ENCODE measurements at regions not wholly inside any gene's neighbourhood (a gene's known extent, or its start where the extent isn't known, plus 50 kb on each side); places are given as distances from the start of the nearest gene placed in this dataset.

GRCh38 chr2:121902171-121902591 lies 146.7 kb downstream of the TSN start:
- no peak overlapping the region for H3K4me3 ChIP-seq (ENCODE audit: low read depth, low read length)
- H3K9ac ChIP-seq (ENCODE audit: low read depth, low read length), result no peak overlapping the region

GRCh38 chr2:121902616-121903015 lies 147.2 kb downstream of the TSN start:
- Histone ChIP-seq H3K27me3 (ENCODE audit: control insufficient read depth, insufficient read depth, low read length) (no peaks in the 10 kb centered on the region), H3K4me1 (ENCODE audit: control insufficient read depth, insufficient read depth, low read length) (no peaks in the 10 kb centered on the region), H3K4me3 (ENCODE audit: low read depth, low read length) (no peak overlapping the region), H3K36me3 (ENCODE audit: control insufficient read depth, insufficient read depth, low read length) (no peaks in the 10 kb centered on the region), H3K9me3 (ENCODE audit: control insufficient read depth, insufficient read depth, low read length) (no peaks in the 10 kb centered on the region), H3K9ac (ENCODE audit: low read depth, low read length) (no peak overlapping the region)

More at GRCh38 chr2:121902171-121902591, 146.7 kb downstream of the TSN start:
- H3K27me3 ChIP-seq (ENCODE audit: control insufficient read depth, insufficient read depth, low read length), result no peaks in the 10 kb centered on the region
- no peaks in the 10 kb centered on the region for H3K9me3 ChIP-seq (ENCODE audit: control insufficient read depth, insufficient read depth, low read length)
- no peaks in the 10 kb centered on the region for H3K36me3 ChIP-seq (ENCODE audit: control insufficient read depth, insufficient read depth, low read length)
- H3K4me1 ChIP-seq (ENCODE audit: control insufficient read depth, insufficient read depth, low read length), result no peaks in the 10 kb centered on the region

- Histone ChIP-seq H3K36me3 (ENCODE audit: control insufficient read depth, insufficient read depth, low read length) (no peaks in the 10 kb centered on the region), H3K4me3 (ENCODE audit: low read depth, low read length) (no peak overlapping the region), H3K27me3 (ENCODE audit: control insufficient read depth, insufficient read depth, low read length) (no peaks in the 10 kb centered on the region), H3K4me1 (ENCODE audit: control insufficient read depth, insufficient read depth, low read length) (no peaks in the 10 kb centered on the region), H3K9me3 (ENCODE audit: control insufficient read depth, insufficient read depth, low read length) (no peaks in the 10 kb centered on the region), H3K9ac (ENCODE audit: low read depth, low read length) (no peak overlapping the region)
Measured at GRCh38 chr2:121903037-121903689, 147.7 kb downstream of the TSN start.

- Histone ChIP-seq H3K9ac (ENCODE audit: low read depth, low read length) (no peak overlapping the region), H3K36me3 (ENCODE audit: control insufficient read depth, insufficient read depth, low read length) (no peaks in the 10 kb centered on the region), H3K4me3 (ENCODE audit: low read depth, low read length) (no peak overlapping the region), H3K27me3 (ENCODE audit: control insufficient read depth, insufficient read depth, low read length) (no peaks in the 10 kb centered on the region), H3K4me1 (ENCODE audit: control insufficient read depth, insufficient read depth, low read length) (no peaks in the 10 kb centered on the region), H3K9me3 (ENCODE audit: control insufficient read depth, insufficient read depth, low read length) (no peaks in the 10 kb centered on the region)
Measured at GRCh38 chr2:121904656-121905055, 149.2 kb downstream of the TSN start.

GRCh38 chr2:121905201-121905600 lies 149.8 kb downstream of the TSN start:
- H3K36me3 ChIP-seq (ENCODE audit: control insufficient read depth, insufficient read depth, low read length), result no peaks in the 10 kb centered on the region
- H3K27me3 ChIP-seq (ENCODE audit: control insufficient read depth, insufficient read depth, low read length), result no peaks in the 10 kb centered on the region
- no peak overlapping the region for H3K4me3 ChIP-seq (ENCODE audit: low read depth, low read length)
- H3K4me1 ChIP-seq (ENCODE audit: control insufficient read depth, insufficient read depth, low read length), result no peaks in the 10 kb centered on the region
- H3K9ac ChIP-seq (ENCODE audit: low read depth, low read length), result no peak overlapping the region
- H3K9me3 ChIP-seq (ENCODE audit: control insufficient read depth, insufficient read depth, low read length), result no peaks in the 10 kb centered on the region

GRCh38 chr2:121906170-121906569 lies 150.7 kb downstream of the TSN start:
- Histone ChIP-seq H3K9me3 (ENCODE audit: control insufficient read depth, insufficient read depth, low read length) (no peaks in the 10 kb centered on the region), H3K27me3 (ENCODE audit: control insufficient read depth, insufficient read depth, low read length) (no peaks in the 10 kb centered on the region)

GRCh38 chr2:121907928-121908327 lies 152.5 kb downstream of the TSN start:
- H3K36me3 ChIP-seq (ENCODE audit: control insufficient read depth, insufficient read depth, low read length), result no peaks in the 10 kb centered on the region
- no peaks in the 10 kb centered on the region for H3K9me3 ChIP-seq (ENCODE audit: control insufficient read depth, insufficient read depth, low read length)
- H3K9ac ChIP-seq (ENCODE audit: low read depth, low read length), result no peak overlapping the region
- no peaks in the 10 kb centered on the region for H3K27me3 ChIP-seq (ENCODE audit: control insufficient read depth, insufficient read depth, low read length)
- H3K4me1 ChIP-seq (ENCODE audit: control insufficient read depth, insufficient read depth, low read length), result no peaks in the 10 kb centered on the region
- no peak overlapping the region for H3K4me3 ChIP-seq (ENCODE audit: low read depth, low read length)

More at GRCh38 chr2:121906170-121906569, 150.7 kb downstream of the TSN start:
- Histone ChIP-seq H3K36me3 (ENCODE audit: control insufficient read depth, insufficient read depth, low read length) (no peaks in the 10 kb centered on the region), H3K4me3 (ENCODE audit: low read depth, low read length) (no peak overlapping the region), H3K4me1 (ENCODE audit: control insufficient read depth, insufficient read depth, low read length) (no peaks in the 10 kb centered on the region), H3K9ac (ENCODE audit: low read depth, low read length) (no peak overlapping the region)

GRCh38 chr2:121910139-121910538 lies 154.7 kb downstream of the TSN start:
- Histone ChIP-seq H3K4me3 (ENCODE audit: low read depth, low read length) (no peak overlapping the region), H3K27me3 (ENCODE audit: control insufficient read depth, insufficient read depth, low read length) (no peaks in the 10 kb centered on the region), H3K9me3 (ENCODE audit: control insufficient read depth, insufficient read depth, low read length) (no peaks in the 10 kb centered on the region), H3K4me1 (ENCODE audit: control insufficient read depth, insufficient read depth, low read length) (no peaks in the 10 kb centered on the region), H3K9ac (ENCODE audit: low read depth, low read length) (no peak overlapping the region), H3K36me3 (ENCODE audit: control insufficient read depth, insufficient read depth, low read length) (no peaks in the 10 kb centered on the region)

- no peaks in the 10 kb centered on the region for H3K4me1 ChIP-seq (ENCODE audit: control insufficient read depth, insufficient read depth, low read length)
Measured at GRCh38 chr2:121911036-121911435, 155.6 kb downstream of the TSN start.

GRCh38 chr2:121917143-121917542 lies 161.7 kb downstream of the TSN start:
- Histone ChIP-seq H3K9ac (ENCODE audit: low read depth, low read length) (no peak overlapping the region), H3K9me3 (ENCODE audit: control insufficient read depth, insufficient read depth, low read length) (no peaks in the 10 kb centered on the region), H3K36me3 (ENCODE audit: control insufficient read depth, insufficient read depth, low read length) (no peaks in the 10 kb centered on the region), H3K4me3 (ENCODE audit: low read depth, low read length) (no peak overlapping the region), H3K4me1 (ENCODE audit: control insufficient read depth, insufficient read depth, low read length) (no peaks in the 10 kb centered on the region), H3K27me3 (ENCODE audit: control insufficient read depth, insufficient read depth, low read length) (no peaks in the 10 kb centered on the region)

More at GRCh38 chr2:121911036-121911435, 155.6 kb downstream of the TSN start:
- no peak overlapping the region for H3K9ac ChIP-seq (ENCODE audit: low read depth, low read length)
- H3K27me3 ChIP-seq (ENCODE audit: control insufficient read depth, insufficient read depth, low read length), result no peaks in the 10 kb centered on the region
- H3K9me3 ChIP-seq (ENCODE audit: control insufficient read depth, insufficient read depth, low read length), result no peaks in the 10 kb centered on the region
- no peaks in the 10 kb centered on the region for H3K36me3 ChIP-seq (ENCODE audit: control insufficient read depth, insufficient read depth, low read length)
- H3K4me3 ChIP-seq (ENCODE audit: low read depth, low read length), result no peak overlapping the region

GRCh38 chr2:121918231-121918630 lies 162.8 kb downstream of the TSN start:
- Histone ChIP-seq H3K4me3 (ENCODE audit: low read depth, low read length) (no peak overlapping the region), H3K9me3 (ENCODE audit: control insufficient read depth, insufficient read depth, low read length) (no peaks in the 10 kb centered on the region), H3K4me1 (ENCODE audit: control insufficient read depth, insufficient read depth, low read length) (no peaks in the 10 kb centered on the region), H3K36me3 (ENCODE audit: control insufficient read depth, insufficient read depth, low read length) (no peaks in the 10 kb centered on the region), H3K27me3 (ENCODE audit: control insufficient read depth, insufficient read depth, low read length) (no peaks in the 10 kb centered on the region), H3K9ac (ENCODE audit: low read depth, low read length) (no peak overlapping the region)

- Histone ChIP-seq H3K4me1 (ENCODE audit: control insufficient read depth, insufficient read depth, low read length) (no peaks in the 10 kb centered on the region), H3K27me3 (ENCODE audit: control insufficient read depth, insufficient read depth, low read length) (no peaks in the 10 kb centered on the region), H3K36me3 (ENCODE audit: control insufficient read depth, insufficient read depth, low read length) (no peaks in the 10 kb centered on the region), H3K9ac (ENCODE audit: low read depth, low read length) (no peak overlapping the region), H3K9me3 (ENCODE audit: control insufficient read depth, insufficient read depth, low read length) (no peaks in the 10 kb centered on the region), H3K4me3 (ENCODE audit: low read depth, low read length) (no peak overlapping the region)
Measured at GRCh38 chr2:121919803-121920202, 164.4 kb downstream of the TSN start.

All from iPS-15b (cell line).